HEK293 (cell line): ENCODE measurements at regions not wholly inside any gene's neighbourhood (a gene's known extent, or its start where the extent isn't known, plus 50 kb on each side); places are given as distances from the start of the nearest gene placed in this dataset.
A peak's percentile ranks its signal among the peaks of the same experiment; 100 is the strongest.

Experiments used
- CTCF ChIA-PET: fragments of 350-600 bp; formaldehyde crosslinking; extraction: SDS; loops from one replicate; lab custom pipeline; 2021; ENCODE audit warnings: antibody characterized with exemption; lab: Yijun Ruan, JAX
- POLR2A ChIA-PET: fragments of 300-600 bp; formaldehyde crosslinking; extraction: SDS; loops from one replicate; lab custom pipeline; 2020; ENCODE audit warnings: antibody characterized with exemption, inconsistent platforms; lab: Yijun Ruan, JAX
- H3K27ac ChIP-seq: fragments of 200-500 bp; sonication (Bioruptor generic); 2 replicates; pipeline ENCODE4 v1.5.1; 2014; ENCODE audit warnings: low read depth, low read length, control low read depth, inconsistent platforms; ENCODE audit errors: extremely low read depth
- H3K36me3 ChIP-seq, 2 experiments: fragments of 200-500 bp in 1 of 2; sonication (Bioruptor generic) in 1 of 2; 1 replicate in 1 of 2; 2 replicates in 1 of 2; pipeline ENCODE4 v1.5.1; 2014 to 2017; ENCODE audit warnings: inconsistent platforms in 2 of 2, low read length in 2 of 2; ENCODE audit not compliant: control insufficient read depth in 2 of 2, insufficient read depth in 1 of 2
- H3K4me1 ChIP-seq: fragments of 200-500 bp; sonication (Bioruptor generic); 2 replicates; pipeline ENCODE4 v1.5.1; 2014; ENCODE audit warnings: mild to moderate bottlenecking, low read length, inconsistent platforms; ENCODE audit not compliant: control insufficient read depth, insufficient read depth
- H3K4me3 ChIP-seq: 2 replicates; pipeline ENCODE4 v1.5.1; 2011; ENCODE audit warnings: low read depth, mild to moderate bottlenecking, control low read depth, low read length, moderate library complexity
- H3K9me3 ChIP-seq: fragments of 200-500 bp; sonication (Bioruptor generic); 2 replicates; pipeline ENCODE4 v1.5.1; 2014; ENCODE audit warnings: low read depth, low read length, inconsistent platforms; ENCODE audit not compliant: control insufficient read depth, insufficient read depth
- GLIS1 ChIP-seq: fragments of 450-650 bp; formaldehyde crosslinking; IDR thresholded peaks from 2 replicates; pipeline ENCODE4 v1.5.1; 2016; ENCODE audit warnings: missing biosample characterization, missing genetic modification characterization
- ZBTB17 ChIP-seq: fragments of 450-650 bp; formaldehyde crosslinking; IDR thresholded peaks from 2 replicates; pipeline ENCODE4 v1.5.1; 2016; ENCODE audit warnings: missing biosample characterization, missing genetic modification characterization
- ZFHX2 ChIP-seq: fragments of 450-650 bp; formaldehyde crosslinking; conservative IDR thresholded peaks from 2 replicates; pipeline ENCODE4 v1.5.1; 2016; ENCODE audit warnings: missing biosample characterization, missing genetic modification characterization
- ZNF2 ChIP-seq: fragments of 450-650 bp; formaldehyde crosslinking; IDR thresholded peaks from 2 replicates; pipeline ENCODE4 v1.5.1; 2016; ENCODE audit warnings: missing biosample characterization, missing genetic modification characterization
- ZNF239 ChIP-seq: fragments of 450-650 bp; formaldehyde crosslinking; IDR thresholded peaks from 2 replicates; pipeline ENCODE4 v1.5.1; 2016; ENCODE audit warnings: missing biosample characterization, missing genetic modification characterization
- ZNF404 ChIP-seq: fragments of 450-650 bp; formaldehyde crosslinking; IDR thresholded peaks from 2 replicates; pipeline ENCODE4 v1.5.1; 2017; ENCODE audit warnings: missing biosample characterization, missing genetic modification characterization
- ZNF416 ChIP-seq: fragments of 450-650 bp; formaldehyde crosslinking; IDR thresholded peaks from 2 replicates; pipeline ENCODE4 v1.5.1; 2016; ENCODE audit warnings: missing biosample characterization, missing genetic modification characterization
- ZNF529 ChIP-seq: fragments of 450-650 bp; formaldehyde crosslinking; IDR thresholded peaks from 2 replicates; pipeline ENCODE4 v1.5.1; 2017; ENCODE audit warnings: missing genetic modification characterization, missing biosample characterization; ENCODE audit not compliant: insufficient replicate concordance
- ZNF560 ChIP-seq: fragments of 450-650 bp; formaldehyde crosslinking; IDR thresholded peaks from 2 replicates; pipeline ENCODE4 v1.5.1; 2017; ENCODE audit warnings: missing biosample characterization, missing genetic modification characterization, borderline replicate concordance
- ZNF626 ChIP-seq: fragments of 450-650 bp; sonication (Bioruptor Pico); formaldehyde crosslinking; IDR thresholded peaks from 2 replicates; pipeline ENCODE4 v1.5.1; 2018; ENCODE audit warnings: missing biosample characterization, missing genetic modification characterization, inconsistent platforms
- ZNF629 ChIP-seq: fragments of 450-650 bp; formaldehyde crosslinking; IDR thresholded peaks from 2 replicates; pipeline ENCODE4 v1.5.1; 2017; ENCODE audit warnings: missing biosample characterization, missing genetic modification characterization
- ZNF785 ChIP-seq: fragments of 450-650 bp; formaldehyde crosslinking; IDR thresholded peaks from 2 replicates; pipeline ENCODE4 v1.5.1; 2016; ENCODE audit warnings: missing biosample characterization, missing genetic modification characterization
- ZNF830 ChIP-seq: fragments of 450-650 bp; IDR thresholded peaks from 2 replicates; pipeline ENCODE4 v1.5.0; 2018; ENCODE audit warnings: missing biosample characterization, missing genetic modification characterization, low read depth, mild to moderate bottlenecking, moderate library complexity
- ZSCAN30 ChIP-seq: fragments of 450-650 bp; IDR thresholded peaks from 2 replicates; pipeline ENCODE4 v1.5.1; 2018; ENCODE audit warnings: missing biosample characterization, mild to moderate bottlenecking, missing genetic modification characterization, moderate library complexity
- TF ChIP-seq, protein P1 (sequence below): fragments of 450-650 bp; formaldehyde crosslinking; IDR thresholded peaks from 2 replicates; pipeline ENCODE4 v1.5.1; 2016; ENCODE audit warnings: missing biosample characterization, missing genetic modification characterization, borderline replicate concordance
- TF ChIP-seq, protein P2 (sequence below): fragments of 450-650 bp; formaldehyde crosslinking; IDR thresholded peaks from 2 replicates; pipeline ENCODE4 v1.5.1; 2016; ENCODE audit warnings: missing biosample characterization, missing genetic modification characterization
- TF ChIP-seq, protein P3 (sequence below): sonication (generic); formaldehyde crosslinking; IDR thresholded peaks from 2 replicates; pipeline ENCODE4 v1.8.1; 2022; ENCODE audit warnings: mild to moderate bottlenecking, moderate library complexity, missing genetic modification reagents
- TF ChIP-seq, protein P4 (sequence below): fragments of 450-650 bp; formaldehyde crosslinking; IDR thresholded peaks from 2 replicates; pipeline ENCODE4 v1.5.1; 2017; ENCODE audit warnings: missing biosample characterization, missing genetic modification characterization
- TF ChIP-seq, protein P5 (sequence below): fragments of 450-650 bp; formaldehyde crosslinking; IDR thresholded peaks from 2 replicates; pipeline ENCODE4 v1.5.1; 2016; ENCODE audit warnings: missing biosample characterization, missing genetic modification characterization, low read depth

DNA sequence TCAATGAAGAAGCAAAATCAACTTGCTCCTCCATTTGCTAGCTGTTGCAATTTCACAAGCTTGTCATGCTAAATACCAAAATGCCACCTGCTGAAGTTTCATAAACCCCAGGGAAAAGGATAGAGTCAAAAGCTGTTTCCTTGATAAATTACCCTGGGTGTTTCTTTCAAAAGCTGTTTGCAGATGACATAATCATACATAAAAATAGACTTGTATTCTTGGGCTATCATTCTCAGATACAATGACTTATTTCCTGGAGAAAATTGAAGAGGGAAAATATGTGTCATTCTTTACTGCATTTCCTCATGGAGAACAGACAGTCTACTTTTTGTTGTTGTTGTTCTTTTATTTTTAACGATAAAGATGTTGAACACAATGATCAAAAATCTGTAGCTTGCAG, 119.2 kb downstream of the GALC start (continued):
- no peak for TF ChIP-seq ZSCAN30 (tag by site-specific recombination)
- TF ChIP-seq ZNF830, result no peak

DNA sequence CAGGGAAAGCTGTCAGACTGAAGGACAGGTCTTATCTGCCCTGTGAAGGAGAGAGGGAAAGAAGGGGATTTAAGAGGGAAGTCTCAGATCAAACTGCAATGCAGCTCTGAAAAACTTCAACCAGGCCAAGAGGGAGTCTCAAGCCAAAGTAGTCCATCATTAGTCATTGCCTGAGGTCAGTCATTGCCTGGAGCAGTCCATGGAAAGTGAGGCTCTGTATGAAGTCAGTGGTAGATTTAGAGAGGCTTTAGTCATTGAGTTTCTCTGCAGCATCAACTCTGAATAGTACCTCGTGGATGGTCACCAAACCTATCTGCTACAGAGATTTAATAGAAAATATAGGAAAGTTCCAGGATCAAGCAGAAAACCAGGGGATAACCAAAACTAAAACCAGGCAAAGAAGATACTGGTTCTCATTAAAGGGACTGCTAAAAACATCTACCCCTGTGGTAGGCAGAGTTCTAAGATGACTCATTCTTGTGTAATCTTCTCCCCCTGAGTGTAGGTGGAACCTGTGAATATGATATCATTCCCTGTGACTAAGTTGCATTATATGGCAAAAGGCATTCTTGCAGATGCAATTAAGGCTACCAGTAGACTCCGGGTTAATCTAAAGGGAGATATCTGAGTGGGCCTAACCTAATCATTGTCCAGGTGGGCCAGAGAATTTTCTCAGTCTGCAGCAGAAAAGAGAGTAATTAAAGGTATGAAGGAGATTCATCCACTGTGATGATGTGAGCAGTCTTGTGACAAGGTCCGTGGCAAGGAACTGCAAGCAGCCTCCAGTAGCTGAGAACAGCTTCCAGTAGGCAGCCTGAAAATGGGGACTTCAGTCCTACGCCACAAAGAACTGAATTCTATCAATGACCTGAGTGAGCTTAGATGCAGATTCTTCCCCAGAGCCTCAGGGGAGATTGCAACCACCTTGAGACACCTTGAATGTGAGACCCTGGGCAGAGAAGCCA, 123.1 kb downstream of the GALC start:
- no peak overlapping the region for H3K27ac ChIP-seq
- TF ChIP-seq, protein P1, sequence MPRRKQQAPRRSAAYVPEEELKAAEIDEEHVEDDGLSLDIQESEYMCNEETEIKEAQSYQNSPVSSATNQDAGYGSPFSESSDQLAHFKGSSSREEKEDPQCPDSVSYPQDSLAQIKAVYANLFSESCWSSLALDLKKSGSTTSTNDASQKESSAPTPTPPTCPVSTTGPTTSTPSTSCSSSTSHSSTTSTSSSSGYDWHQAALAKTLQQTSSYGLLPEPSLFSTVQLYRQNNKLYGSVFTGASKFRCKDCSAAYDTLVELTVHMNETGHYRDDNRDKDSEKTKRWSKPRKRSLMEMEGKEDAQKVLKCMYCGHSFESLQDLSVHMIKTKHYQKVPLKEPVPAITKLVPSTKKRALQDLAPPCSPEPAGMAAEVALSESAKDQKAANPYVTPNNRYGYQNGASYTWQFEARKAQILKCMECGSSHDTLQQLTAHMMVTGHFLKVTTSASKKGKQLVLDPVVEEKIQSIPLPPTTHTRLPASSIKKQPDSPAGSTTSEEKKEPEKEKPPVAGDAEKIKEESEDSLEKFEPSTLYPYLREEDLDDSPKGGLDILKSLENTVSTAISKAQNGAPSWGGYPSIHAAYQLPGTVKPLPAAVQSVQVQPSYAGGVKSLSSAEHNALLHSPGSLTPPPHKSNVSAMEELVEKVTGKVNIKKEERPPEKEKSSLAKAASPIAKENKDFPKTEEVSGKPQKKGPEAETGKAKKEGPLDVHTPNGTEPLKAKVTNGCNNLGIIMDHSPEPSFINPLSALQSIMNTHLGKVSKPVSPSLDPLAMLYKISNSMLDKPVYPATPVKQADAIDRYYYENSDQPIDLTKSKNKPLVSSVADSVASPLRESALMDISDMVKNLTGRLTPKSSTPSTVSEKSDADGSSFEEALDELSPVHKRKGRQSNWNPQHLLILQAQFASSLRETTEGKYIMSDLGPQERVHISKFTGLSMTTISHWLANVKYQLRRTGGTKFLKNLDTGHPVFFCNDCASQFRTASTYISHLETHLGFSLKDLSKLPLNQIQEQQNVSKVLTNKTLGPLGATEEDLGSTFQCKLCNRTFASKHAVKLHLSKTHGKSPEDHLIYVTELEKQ (tag by site-specific recombination), result no peak
- TF ChIP-seq ZNF830 (no peak), ZFHX2 (peak; percentile 65), ZNF404 (no peak), ZNF416 (no peak), ZSCAN30 (tag by site-specific recombination) (no peak), ZNF560 (tag by site-specific recombination) (no peak), ZNF2 (tag by site-specific recombination) (no peak), ZNF785 (no peak), ZNF239 (tag by site-specific recombination) (no peak), ZBTB17 (tag by site-specific recombination) (no peak), ZNF529 (tag by site-specific recombination) (no peak), ZNF629 (tag by site-specific recombination) (0 out of 2 replicates have a peak, but pooled peaks have one; percentile 47), GLIS1 (peak; percentile 34; the same call in 1 of the 2 replicates), ZNF626 (no peak)
- TF ChIP-seq, protein P2, sequence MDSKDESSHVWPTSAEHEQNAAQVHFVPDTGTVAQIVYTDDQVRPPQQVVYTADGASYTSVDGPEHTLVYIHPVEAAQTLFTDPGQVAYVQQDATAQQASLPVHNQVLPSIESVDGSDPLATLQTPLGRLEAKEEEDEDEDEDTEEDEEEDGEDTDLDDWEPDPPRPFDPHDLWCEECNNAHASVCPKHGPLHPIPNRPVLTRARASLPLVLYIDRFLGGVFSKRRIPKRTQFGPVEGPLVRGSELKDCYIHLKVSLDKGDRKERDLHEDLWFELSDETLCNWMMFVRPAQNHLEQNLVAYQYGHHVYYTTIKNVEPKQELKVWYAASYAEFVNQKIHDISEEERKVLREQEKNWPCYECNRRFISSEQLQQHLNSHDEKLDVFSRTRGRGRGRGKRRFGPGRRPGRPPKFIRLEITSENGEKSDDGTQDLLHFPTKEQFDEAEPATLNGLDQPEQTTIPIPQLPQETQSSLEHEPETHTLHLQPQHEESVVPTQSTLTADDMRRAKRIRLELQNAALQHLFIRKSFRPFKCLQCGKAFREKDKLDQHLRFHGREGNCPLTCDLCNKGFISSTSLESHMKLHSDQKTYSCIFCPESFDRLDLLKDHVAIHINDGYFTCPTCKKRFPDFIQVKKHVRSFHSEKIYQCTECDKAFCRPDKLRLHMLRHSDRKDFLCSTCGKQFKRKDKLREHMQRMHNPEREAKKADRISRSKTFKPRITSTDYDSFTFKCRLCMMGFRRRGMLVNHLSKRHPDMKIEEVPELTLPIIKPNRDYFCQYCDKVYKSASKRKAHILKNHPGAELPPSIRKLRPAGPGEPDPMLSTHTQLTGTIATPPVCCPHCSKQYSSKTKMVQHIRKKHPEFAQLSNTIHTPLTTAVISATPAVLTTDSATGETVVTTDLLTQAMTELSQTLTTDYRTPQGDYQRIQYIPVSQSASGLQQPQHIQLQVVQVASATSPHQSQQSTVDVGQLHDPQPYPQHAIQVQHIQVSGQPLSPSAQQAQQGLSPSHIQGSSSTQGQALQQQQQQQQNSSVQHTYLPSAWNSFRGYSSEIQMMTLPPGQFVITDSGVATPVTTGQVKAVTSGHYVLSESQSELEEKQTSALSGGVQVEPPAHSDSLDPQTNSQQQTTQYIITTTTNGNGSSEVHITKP, result peak; percentile 47; the same call in 1 of the 2 replicates
- TF ChIP-seq, protein P3, sequence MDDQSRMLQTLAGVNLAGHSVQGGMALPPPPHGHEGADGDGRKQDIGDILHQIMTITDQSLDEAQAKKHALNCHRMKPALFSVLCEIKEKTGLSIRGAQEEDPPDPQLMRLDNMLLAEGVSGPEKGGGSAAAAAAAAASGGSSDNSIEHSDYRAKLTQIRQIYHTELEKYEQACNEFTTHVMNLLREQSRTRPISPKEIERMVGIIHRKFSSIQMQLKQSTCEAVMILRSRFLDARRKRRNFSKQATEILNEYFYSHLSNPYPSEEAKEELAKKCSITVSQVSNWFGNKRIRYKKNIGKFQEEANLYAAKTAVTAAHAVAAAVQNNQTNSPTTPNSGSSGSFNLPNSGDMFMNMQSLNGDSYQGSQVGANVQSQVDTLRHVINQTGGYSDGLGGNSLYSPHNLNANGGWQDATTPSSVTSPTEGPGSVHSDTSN (CRISPR knock-in tag), result no peak
- TF ChIP-seq, protein P4, sequence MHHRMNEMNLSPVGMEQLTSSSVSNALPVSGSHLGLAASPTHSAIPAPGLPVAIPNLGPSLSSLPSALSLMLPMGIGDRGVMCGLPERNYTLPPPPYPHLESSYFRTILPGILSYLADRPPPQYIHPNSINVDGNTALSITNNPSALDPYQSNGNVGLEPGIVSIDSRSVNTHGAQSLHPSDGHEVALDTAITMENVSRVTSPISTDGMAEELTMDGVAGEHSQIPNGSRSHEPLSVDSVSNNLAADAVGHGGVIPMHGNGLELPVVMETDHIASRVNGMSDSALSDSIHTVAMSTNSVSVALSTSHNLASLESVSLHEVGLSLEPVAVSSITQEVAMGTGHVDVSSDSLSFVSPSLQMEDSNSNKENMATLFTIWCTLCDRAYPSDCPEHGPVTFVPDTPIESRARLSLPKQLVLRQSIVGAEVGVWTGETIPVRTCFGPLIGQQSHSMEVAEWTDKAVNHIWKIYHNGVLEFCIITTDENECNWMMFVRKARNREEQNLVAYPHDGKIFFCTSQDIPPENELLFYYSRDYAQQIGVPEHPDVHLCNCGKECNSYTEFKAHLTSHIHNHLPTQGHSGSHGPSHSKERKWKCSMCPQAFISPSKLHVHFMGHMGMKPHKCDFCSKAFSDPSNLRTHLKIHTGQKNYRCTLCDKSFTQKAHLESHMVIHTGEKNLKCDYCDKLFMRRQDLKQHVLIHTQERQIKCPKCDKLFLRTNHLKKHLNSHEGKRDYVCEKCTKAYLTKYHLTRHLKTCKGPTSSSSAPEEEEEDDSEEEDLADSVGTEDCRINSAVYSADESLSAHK (tag by site-specific recombination), result no peak
- TF ChIP-seq, protein P5, sequence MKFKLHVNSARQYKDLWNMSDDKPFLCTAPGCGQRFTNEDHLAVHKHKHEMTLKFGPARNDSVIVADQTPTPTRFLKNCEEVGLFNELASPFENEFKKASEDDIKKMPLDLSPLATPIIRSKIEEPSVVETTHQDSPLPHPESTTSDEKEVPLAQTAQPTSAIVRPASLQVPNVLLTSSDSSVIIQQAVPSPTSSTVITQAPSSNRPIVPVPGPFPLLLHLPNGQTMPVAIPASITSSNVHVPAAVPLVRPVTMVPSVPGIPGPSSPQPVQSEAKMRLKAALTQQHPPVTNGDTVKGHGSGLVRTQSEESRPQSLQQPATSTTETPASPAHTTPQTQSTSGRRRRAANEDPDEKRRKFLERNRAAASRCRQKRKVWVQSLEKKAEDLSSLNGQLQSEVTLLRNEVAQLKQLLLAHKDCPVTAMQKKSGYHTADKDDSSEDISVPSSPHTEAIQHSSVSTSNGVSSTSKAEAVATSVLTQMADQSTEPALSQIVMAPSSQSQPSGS (tag by site-specific recombination), result no peak

More for the DNA sequence above, 123.1 kb downstream of the GALC start:
- ChIA-PET CTCF (interaction anchor here (2.0 kb wide), 1 partner anchor 64 kb away, joined by 7 read pairs; no protein-coding TSS in a partner anchor), POLR2A (no interaction called here)
- H3K4me3 ChIP-seq, result no peak overlapping the region
- H3K4me1 ChIP-seq, result no peaks in the 10 kb centered on the region
- no peaks in the 10 kb centered on the region for H3K9me3 ChIP-seq
- H3K36me3 ChIP-seq, result no peaks in the 10 kb centered on the region
